ENCODE measurements at regions not wholly inside any gene's neighbourhood (a gene's known extent, or its start where the extent isn't known, plus 50 kb on each side); places are given as distances from the start of the nearest gene placed in this dataset.

- no peak for TF ChIP-seq CTCF (IDR thresholded peaks at IDR 0.05)
- no peak for TF ChIP-seq POLR2A (IDR thresholded peaks at IDR 0.05)
Observed at GRCh38 chr9:73841018-73841417, 656.1 kb upstream of the RORB start.
